Endothelial cell of umbilical vein (primary cell): ENCODE measurements at regions not wholly inside any gene's neighbourhood (a gene's known extent, or its start where the extent isn't known, plus 50 kb on each side); places are given as distances from the start of the nearest gene placed in this dataset.

ENCODE experiments used
- BruUV-seq: library from RNA; stranded (reverse); fragments of 400-500 nt; replicated peaks from 2 replicates; lab custom pipeline; 2021; lab: Mats Ljungman, UMichigan
- CTCF ChIA-PET: fragments of 300-600, 350-600 bp; sonication (Branson Sonifier 250); formaldehyde crosslinking; loops from one replicate; lab custom pipeline; 2021; ENCODE audit warnings: antibody characterized with exemption, inconsistent platforms; lab: Charles Lee
- POLR2A ChIA-PET: fragments of 300-600, 350-600 bp; sonication (Branson Sonifier 250); formaldehyde crosslinking; loops from one replicate; lab custom pipeline; 2021; ENCODE audit warnings: antibody characterized with exemption, inconsistent platforms; lab: Charles Lee
- DNase-seq: peaks from one replicate; pipeline ENCODE4 v3.0.0-alpha.2; 2011; ENCODE audit warnings: low read depth, low spot score
- FAIRE-seq: peaks from 2 replicates; lab custom pipeline; 2011; peaks lifted over from hg19 to GRCh38; lab: Jason Lieb, UNC
- H2AFZ ChIP-seq: 2 replicates; pipeline ENCODE4 v1.6.0; 2012; ENCODE audit warnings: low read depth, low read length, control low read depth, inconsistent platforms
- H3K27ac ChIP-seq: 2 replicates; pipeline ENCODE4 v1.5.1; 2011; ENCODE audit warnings: low read depth, mild to moderate bottlenecking, control low read depth, low read length, moderate library complexity; ENCODE audit not compliant: insufficient read depth
- H3K27me3 ChIP-seq, 2 experiments: 2 replicates each; pipeline versions ENCODE4 v1.6.0 to v1.6.1; 2011; ENCODE audit warnings: low read length in 2 of 2, mixed read lengths in 1 of 2; ENCODE audit not compliant: control insufficient read depth in 2 of 2, insufficient read depth in 2 of 2
- H3K36me3 ChIP-seq, 2 experiments: 2 replicates in 1 of 2; 3 replicates in 1 of 2; pipeline ENCODE4 v1.5.1; 2011; ENCODE audit warnings: low read length in 2 of 2, mild to moderate bottlenecking in 1 of 2, moderate library complexity in 1 of 2; ENCODE audit not compliant: control insufficient read depth in 2 of 2, insufficient read depth in 2 of 2; ENCODE audit errors: extremely low read depth in 1 of 2
- H3K4me1 ChIP-seq: 3 replicates; pipeline ENCODE4 v1.5.1; 2011; ENCODE audit warnings: mild to moderate bottlenecking, low read length; ENCODE audit not compliant: control insufficient read depth, insufficient read depth; ENCODE audit errors: extremely low read depth
- H3K4me2 ChIP-seq: 2 replicates; pipeline ENCODE4 v1.6.1; 2011; ENCODE audit warnings: low read length, control low read depth, mixed read lengths; ENCODE audit not compliant: insufficient read depth
- H3K4me3 ChIP-seq, 3 experiments: fragments of 200-600 bp in 1 of 3; sonication (generic), shearing (Covaris generic) in 1 of 3; replicated peaks in 1 of 3; 2 replicates each; pipeline ENCODE4 v1.5.1; 2011 to 2016; ENCODE audit warnings: control low read depth in 3 of 3, low read length in 3 of 3, mild to moderate bottlenecking in 2 of 3, inconsistent platforms in 1 of 3, low read depth in 1 of 3, moderate library complexity in 1 of 3; ENCODE audit not compliant: insufficient read depth in 1 of 3
- H3K79me2 ChIP-seq: 2 replicates; pipeline ENCODE4 v1.6.0; 2012; ENCODE audit warnings: low read length, inconsistent platforms; ENCODE audit not compliant: control insufficient read depth, insufficient read depth
- H3K9ac ChIP-seq: replicated peaks from 2 replicates; pipeline ENCODE3; 2011; ENCODE audit warnings: low read length, control low read depth; ENCODE audit not compliant: insufficient read depth; ENCODE audit errors: extremely low read depth
- H3K9me1 ChIP-seq: replicated peaks from 3 replicates; pipeline ENCODE4 v1.6.0; 2011; ENCODE audit warnings: mild to moderate bottlenecking, low read length; ENCODE audit not compliant: control insufficient read depth, insufficient read depth; ENCODE audit errors: extremely low read depth
- H3K9me3 ChIP-seq: replicated peaks from 2 replicates; pipeline ENCODE4 v1.5.1; 2012; ENCODE audit warnings: low read length, inconsistent platforms; ENCODE audit not compliant: control insufficient read depth, insufficient read depth
- H4K20me1 ChIP-seq: replicated peaks from 2 replicates; pipeline ENCODE3; 2011; ENCODE audit warnings: mild to moderate bottlenecking, low read length; ENCODE audit not compliant: control insufficient read depth, insufficient read depth; ENCODE audit errors: extremely low read depth
- CTCF ChIP-seq, 2 donors: IDR thresholded peaks; 1 replicate in 1 of 2; 2 replicates in 1 of 2; pipeline ENCODE4 v1.5.1; 2011; ENCODE audit warnings: low read length in 2 of 2, mild to moderate bottlenecking in 2 of 2, moderate library complexity in 2 of 2, control low read depth in 1 of 2, inconsistent platforms in 1 of 2, low read depth in 1 of 2; ENCODE audit not compliant: insufficient read depth in 1 of 2; ENCODE audit errors: extremely low read depth in 1 of 2
- EZH2 ChIP-seq: IDR thresholded peaks from 2 replicates; pipeline ENCODE4 v1.6.1; 2012; ENCODE audit warnings: borderline replicate concordance, low read depth, mild to moderate bottlenecking, moderate library complexity, low read length, inconsistent platforms; ENCODE audit not compliant: severe bottlenecking
- FOS ChIP-seq: IDR thresholded peaks from 2 replicates; pipeline ENCODE4 v1.6.1; 2011; ENCODE audit warnings: mild to moderate bottlenecking, low read length, moderate library complexity, borderline replicate concordance; ENCODE audit not compliant: insufficient read depth
- GATA2 ChIP-seq: IDR thresholded peaks from 2 replicates; pipeline ENCODE4 v1.7.0; 2011; ENCODE audit warnings: low read depth, mild to moderate bottlenecking, moderate library complexity, mixed read lengths, low read length; ENCODE audit not compliant: insufficient read length, insufficient read depth
- JUN ChIP-seq: IDR thresholded peaks from 2 replicates; pipeline ENCODE4 v1.6.1; 2011; ENCODE audit warnings: borderline replicate concordance, low read depth; ENCODE audit not compliant: insufficient read length, insufficient read depth
- MAX ChIP-seq: IDR thresholded peaks from 2 replicates; pipeline ENCODE4 v1.6.1; 2011; ENCODE audit not compliant: insufficient read depth, insufficient read length
- MYC ChIP-seq: IDR thresholded peaks from one replicate; pipeline ENCODE4 v1.6.1; 2011; ENCODE audit warnings: mild to moderate bottlenecking, low read depth, low read length
- POLR2A ChIP-seq: IDR thresholded peaks from 2 replicates; pipeline ENCODE4 v1.6.1; 2012; ENCODE audit warnings: low read depth, mild to moderate bottlenecking, control low read depth, low read length
- POLR2AphosphoS5 ChIP-seq: IDR thresholded peaks from 2 replicates; pipeline ENCODE4 v1.6.1; 2012; ENCODE audit warnings: low read depth, mild to moderate bottlenecking, control low read depth, low read length, moderate library complexity; ENCODE audit not compliant: insufficient read depth
- dilution Hi-C: fragments of 300-500 bp; cut with MboI; formaldehyde crosslinking; loops from one replicate; pipeline ENCODE4 v1.15.0; 2019; ENCODE audit warnings: low sequenced_read_pairs; ENCODE audit not compliant: extremely low pct_ligation_motif_present
- intact Hi-C: fragments of 100-400 bp; cut with micrococcal nuclease; formaldehyde crosslinking; loops from one replicate; pipeline ENCODE4 v1.10.0; 2022

- Histone ChIP-seq H3K27me3 (peaks cover 4% of the 10 kb centered on the region in 2 experiments), H2AFZ (no peak overlapping the region), H4K20me1 (no peaks in the 10 kb centered on the region), H3K9me3 (no peaks in the 10 kb centered on the region), H3K4me2 (no peak overlapping the region), H3K9ac (no peak overlapping the region), H3K9me1 (no peaks in the 10 kb centered on the region), H3K4me3 (no peak overlapping the region), H3K36me3 (no peaks in the 10 kb centered on the region), H3K4me1 (no peaks in the 10 kb centered on the region), H3K79me2 (no peaks in the 10 kb centered on the region), H3K27ac (no peak overlapping the region)
- ChIA-PET POLR2A (no interaction called here), CTCF (interaction anchor here (0.8 to 1.3 kb wide), 4 partner anchors 15 to 213 kb away, joined by 3 read pairs; no protein-coding TSS in a partner anchor)
- no peak for DNase-seq
- no peak for FAIRE-seq
- intact Hi-C loops = no loop called here
- dilution Hi-C loops = no loop called here
- TF ChIP-seq MAX (no peak), FOS (no peak), CTCF (IDR thresholded peaks at IDR 0.05; ENCODE audit: extremely low read depth in 1 of 2, insufficient read depth in 1 of 2, low read depth in 1 of 2, low read length in 2 of 2) (no peak), GATA2 (no peak), MYC (no peak), POLR2A (no peak), JUN (no peak), EZH2 (no peak), POLR2AphosphoS5 (no peak)
- BruUV-seq = no TSS peak
Observed at GRCh38 chr1:110283677-110284076, 55.5 kb upstream of the RBM15 start.
